Epithelial cell of proximal tubule (primary cell): ENCODE measurements at regions not wholly inside any gene's neighbourhood (a gene's known extent, or its start where the extent isn't known, plus 50 kb on each side); places are given as distances from the start of the nearest gene placed in this dataset.

Experiments
- DNase-seq: peaks from one replicate; pipeline ENCODE4 v3.0.0-alpha.2; 2011; ENCODE audit warnings: low read depth
- H3K4me3 ChIP-seq: 2 replicates; pipeline ENCODE4 v1.5.1; 2011; ENCODE audit warnings: low read depth, mild to moderate bottlenecking, low read length
- CTCF ChIP-seq: conservative IDR thresholded peaks from 2 replicates; pipeline ENCODE4 v1.5.1; 2012; ENCODE audit warnings: low read depth, mild to moderate bottlenecking, low read length

GRCh38 chr5:143730112-143730801 lies 81.7 kb upstream of the HMHB1 start:
- DNase-seq = no peak
- TF ChIP-seq CTCF = no peak
- no peak overlapping the region for H3K4me3 ChIP-seq

GRCh38 chr5:143729334-143729946 lies 82.5 kb upstream of the HMHB1 start:
- no peak for DNase-seq
- H3K4me3 ChIP-seq = no peak overlapping the region
- no peak for TF ChIP-seq CTCF

GRCh38 chr5:143723159-143723558 lies 88.8 kb upstream of the HMHB1 start:
- no peak for TF ChIP-seq CTCF
- no peak for DNase-seq
- H3K4me3 ChIP-seq = no peak overlapping the region

- no peak for DNase-seq
- TF ChIP-seq CTCF = no peak
Measured at GRCh38 chr5:143721925-143722324, 90.0 kb upstream of the HMHB1 start.

GRCh38 chr5:143720689-143721088 lies 91.3 kb upstream of the HMHB1 start:
- TF ChIP-seq CTCF = no peak
- no peak overlapping the region for H3K4me3 ChIP-seq
- no peak for DNase-seq

More at GRCh38 chr5:143721925-143722324, 90.0 kb upstream of the HMHB1 start:
- H3K4me3 ChIP-seq = no peak overlapping the region

- TF ChIP-seq CTCF = no peak
- DNase-seq = no peak
- H3K4me3 ChIP-seq = no peak overlapping the region
Measured at GRCh38 chr5:143717400-143717799, 94.6 kb upstream of the HMHB1 start.

- TF ChIP-seq CTCF = no peak
- DNase-seq = no peak
- no peak overlapping the region for H3K4me3 ChIP-seq
Measured at GRCh38 chr5:143716881-143717280, 95.1 kb upstream of the HMHB1 start.
